ENCODE measurements at regions not wholly inside any gene's neighbourhood (a gene's known extent, or its start where the extent isn't known, plus 50 kb on each side); places are given as distances from the start of the nearest gene placed in this dataset.

- no peaks in the 10 kb centered on the region for H3K4me1 ChIP-seq (ENCODE audit: control insufficient read depth in 4 of 4, insufficient read depth in 4 of 4, low read length in 3 of 4)
- no peak overlapping the region for H3K9ac ChIP-seq (ENCODE audit: low read depth in 1 of 2, low read length in 2 of 2)
- DNase-seq (ENCODE audit: low spot score): no peak
- 82% methylated on average over 2 of the region's 2 CpGs for WGBS
- no peaks in the 10 kb centered on the region for H3K36me3 ChIP-seq (ENCODE audit: control insufficient read depth in 4 of 4, insufficient read depth in 3 of 4, low read depth in 1 of 4, low read length in 3 of 4)
- no peak overlapping the region for H3K27ac ChIP-seq (ENCODE audit: low read depth in 1 of 2, low read length in 2 of 2)
- TF ChIP-seq SP1 (IDR thresholded peaks at IDR 0.05): no peak
- no peak for TF ChIP-seq HNF4A (conservative IDR thresholded peaks at IDR 0.05)
- no peak for TF ChIP-seq FOXA2 (IDR thresholded peaks at IDR 0.05)
- TF ChIP-seq RAD21 (IDR thresholded peaks at IDR 0.05): no peak
- no peak for TF ChIP-seq HNF4G (IDR thresholded peaks at IDR 0.05)
- TF ChIP-seq REST (IDR thresholded peaks at IDR 0.05): no peak
- TF ChIP-seq GABPA (IDR thresholded peaks at IDR 0.05 in 1 of 2, conservative IDR thresholded peaks at IDR 0.05 in 1 of 2): no peak
- no peak for TF ChIP-seq MAX (IDR thresholded peaks at IDR 0.05)
- TF ChIP-seq CTCF (IDR thresholded peaks at IDR 0.05; ENCODE audit: low read depth, low read length, missing input control): no peak
- TF ChIP-seq ZBTB33 (IDR thresholded peaks at IDR 0.05): no peak
- no peak for TF ChIP-seq EGR1 (IDR thresholded peaks at IDR 0.05; ENCODE audit: low read depth in 2 of 2)
- no peak for TF ChIP-seq JUND (IDR thresholded peaks at IDR 0.05)
- TF ChIP-seq ATF3 (IDR thresholded peaks at IDR 0.05): no peak
- no peak for TF ChIP-seq YY1 (IDR thresholded peaks at IDR 0.05)
- no peak for TF ChIP-seq RXRA (IDR thresholded peaks at IDR 0.05)
- no peak for TF ChIP-seq NR2F2 (IDR thresholded peaks at IDR 0.05)
- no peaks in the 10 kb centered on the region for H3K27me3 ChIP-seq (ENCODE audit: control insufficient read depth in 4 of 4, insufficient read depth in 4 of 4, low read length in 3 of 4)
- H3K4me3 ChIP-seq (ENCODE audit: low read depth in 1 of 3, low read length in 3 of 3): no peak overlapping the region
- peaks cover 0 to 2% (median under 1%) of the 10 kb centered on the region in 4 donors for H3K9me3 ChIP-seq (ENCODE audit: control insufficient read depth in 4 of 4, low read length in 3 of 4)
These were observed 720.4 kb upstream of the GYPC start for GRCh38 chr2:125935559-125935958.
